Cardiac muscle cell (in vitro differentiated cells and primary cell): ENCODE measurements at regions not wholly inside any gene's neighbourhood (a gene's known extent, or its start where the extent isn't known, plus 50 kb on each side); places are given as distances from the start of the nearest gene placed in this dataset.

Source experiments
- DNase-seq, 2 donors: peaks; one replicate each; pipeline versions ENCODE4 v3.0.0 to v3.0.0-alpha.2; 2010 to 2017; ENCODE audit warnings: low read depth in 1 of 2, low spot score in 1 of 2
- H3K27ac ChIP-seq: fragments of 200-600 bp; sonication (generic); 2 replicates; pipeline ENCODE4 v1.5.1; 2016
- H3K27me3 ChIP-seq: fragments of 200-600 bp; sonication (generic); 2 replicates; pipeline ENCODE4 v1.6.0; 2016; ENCODE audit warnings: control low read depth
- H3K36me3 ChIP-seq: fragments of 200-600 bp; sonication (generic); 2 replicates; pipeline ENCODE4 v1.5.1; 2016; ENCODE audit warnings: control low read depth
- H3K4me1 ChIP-seq: fragments of 200-600 bp; sonication (generic); 2 replicates; pipeline ENCODE4 v1.8.1; 2017; ENCODE audit warnings: low read depth, mild to moderate bottlenecking, mixed run types
- H3K4me3 ChIP-seq: fragments of 200-600 bp; sonication (generic); 2 replicates; pipeline ENCODE4 v1.5.1; 2016; ENCODE audit warnings: mild to moderate bottlenecking
- H3K9me3 ChIP-seq: fragments of 200-600 bp; sonication (generic); 2 replicates; pipeline ENCODE4 v1.5.1; 2017; ENCODE audit warnings: low read depth, mild to moderate bottlenecking, control low read depth
- TF ChIP-seq, protein P1 (sequence below): IDR thresholded peaks from 2 replicates; pipeline ENCODE4 v1.5.1; 2012; ENCODE audit warnings: low read depth, mild to moderate bottlenecking, low read length

DNA sequence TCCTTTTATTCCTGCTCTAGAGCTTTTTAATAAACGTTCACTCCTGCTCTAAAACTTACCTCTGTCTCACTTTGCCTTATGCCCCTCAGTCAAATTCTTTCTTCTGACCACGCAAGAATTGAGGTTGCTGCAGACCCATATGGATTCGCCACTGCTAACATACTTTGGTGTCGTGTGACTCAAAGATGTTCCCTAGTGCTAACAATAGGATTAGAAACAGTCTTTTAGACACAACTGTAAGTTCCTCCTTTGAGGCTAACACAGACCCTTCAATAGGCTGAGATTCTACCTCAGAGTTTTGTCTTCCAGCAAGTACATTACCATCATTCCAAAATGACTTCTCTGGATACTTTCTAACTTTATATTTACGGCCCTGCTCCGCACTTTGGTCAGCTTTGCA, 149.5 kb upstream of the COX10 start:
- Histone ChIP-seq H3K27me3 (peaks cover 63% of the 10 kb centered on the region), H3K4me3 (no peak overlapping the region), H3K4me1 (no peaks in the 10 kb centered on the region), H3K9me3 (no peaks in the 10 kb centered on the region), H3K27ac (no peak overlapping the region), H3K36me3 (no peaks in the 10 kb centered on the region)
- no peak for DNase-seq
- TF ChIP-seq, protein P1, sequence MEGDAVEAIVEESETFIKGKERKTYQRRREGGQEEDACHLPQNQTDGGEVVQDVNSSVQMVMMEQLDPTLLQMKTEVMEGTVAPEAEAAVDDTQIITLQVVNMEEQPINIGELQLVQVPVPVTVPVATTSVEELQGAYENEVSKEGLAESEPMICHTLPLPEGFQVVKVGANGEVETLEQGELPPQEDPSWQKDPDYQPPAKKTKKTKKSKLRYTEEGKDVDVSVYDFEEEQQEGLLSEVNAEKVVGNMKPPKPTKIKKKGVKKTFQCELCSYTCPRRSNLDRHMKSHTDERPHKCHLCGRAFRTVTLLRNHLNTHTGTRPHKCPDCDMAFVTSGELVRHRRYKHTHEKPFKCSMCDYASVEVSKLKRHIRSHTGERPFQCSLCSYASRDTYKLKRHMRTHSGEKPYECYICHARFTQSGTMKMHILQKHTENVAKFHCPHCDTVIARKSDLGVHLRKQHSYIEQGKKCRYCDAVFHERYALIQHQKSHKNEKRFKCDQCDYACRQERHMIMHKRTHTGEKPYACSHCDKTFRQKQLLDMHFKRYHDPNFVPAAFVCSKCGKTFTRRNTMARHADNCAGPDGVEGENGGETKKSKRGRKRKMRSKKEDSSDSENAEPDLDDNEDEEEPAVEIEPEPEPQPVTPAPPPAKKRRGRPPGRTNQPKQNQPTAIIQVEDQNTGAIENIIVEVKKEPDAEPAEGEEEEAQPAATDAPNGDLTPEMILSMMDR: no peak

DNA sequence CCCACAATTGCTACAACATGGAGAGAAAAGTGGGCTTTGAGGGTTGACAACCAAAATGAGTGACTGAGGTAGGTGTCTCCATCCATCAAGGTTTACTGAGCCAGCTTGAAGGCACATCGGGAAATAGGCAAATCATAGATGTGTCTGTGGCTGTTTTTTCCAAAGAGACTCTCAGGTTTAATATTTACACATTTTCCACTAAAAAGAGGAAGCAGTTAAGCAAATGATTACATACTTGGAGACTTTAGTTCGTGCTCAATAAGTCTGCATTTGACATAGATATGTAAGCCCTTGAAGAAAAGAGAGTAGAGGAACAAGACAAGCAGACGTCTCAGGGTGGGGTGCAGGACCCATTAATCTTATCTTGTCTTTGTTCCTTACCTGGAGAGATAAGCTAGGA, 148.9 kb upstream of the COX10 start:
- Histone ChIP-seq H3K36me3 (no peaks in the 10 kb centered on the region), H3K27me3 (peaks cover 69% of the 10 kb centered on the region), H3K4me3 (no peak overlapping the region), H3K27ac (no peak overlapping the region), H3K4me1 (no peaks in the 10 kb centered on the region), H3K9me3 (no peaks in the 10 kb centered on the region)
- DNase-seq: no peak
- TF ChIP-seq, protein P1: no peak

DNA sequence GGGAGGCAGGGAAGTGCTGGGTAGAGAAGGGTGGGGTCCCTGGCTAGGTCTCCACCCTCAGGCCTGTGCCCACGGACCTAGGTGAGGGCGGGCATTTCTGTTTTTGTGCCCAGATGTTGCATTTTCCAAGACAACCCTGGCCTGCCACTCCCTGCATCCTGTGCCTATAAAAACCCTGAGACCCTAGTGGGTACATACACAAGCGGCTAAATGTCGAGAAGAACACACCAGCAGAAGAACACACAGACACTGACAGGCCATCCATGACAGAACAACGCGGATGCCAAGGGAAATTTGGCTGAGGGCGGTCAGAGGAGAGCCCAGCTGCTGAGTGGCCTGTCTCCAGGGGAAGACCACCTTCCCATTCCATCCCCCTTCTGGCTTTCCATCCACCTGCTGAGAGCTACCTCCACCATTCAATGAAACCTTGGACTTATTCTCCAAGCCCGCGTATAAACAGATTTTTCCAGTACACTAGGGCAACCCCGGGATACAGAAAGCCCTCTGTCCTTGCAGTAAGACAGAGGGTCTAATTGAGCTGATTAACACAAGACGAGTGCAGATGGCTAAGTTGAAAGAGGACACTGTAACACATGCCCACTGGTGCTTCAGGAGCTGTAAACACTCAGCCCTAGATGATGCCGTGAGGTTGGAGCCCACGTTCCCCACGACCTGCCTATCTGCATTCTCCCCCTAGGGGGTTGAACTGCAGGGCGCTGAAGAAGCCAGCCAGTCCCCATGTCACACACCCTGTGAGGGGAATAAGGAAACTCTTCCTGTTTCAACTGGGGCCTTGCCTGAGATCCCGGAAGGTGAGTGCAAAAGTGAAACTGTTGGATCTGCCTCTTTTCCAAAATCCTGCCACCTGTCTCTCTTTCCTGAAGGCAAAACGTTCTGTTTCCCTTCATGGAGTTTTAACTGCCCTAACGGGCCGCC, 147.2 kb upstream of the COX10 start:
- Histone ChIP-seq H3K9me3 (no peaks in the 10 kb centered on the region), H3K4me3 (no peak overlapping the region), H3K36me3 (no peaks in the 10 kb centered on the region), H3K27me3 (peaks cover 69% of the 10 kb centered on the region), H3K27ac (no peak overlapping the region), H3K4me1 (no peaks in the 10 kb centered on the region)
- TF ChIP-seq, protein P1: no peak
- no peak for DNase-seq

DNA sequence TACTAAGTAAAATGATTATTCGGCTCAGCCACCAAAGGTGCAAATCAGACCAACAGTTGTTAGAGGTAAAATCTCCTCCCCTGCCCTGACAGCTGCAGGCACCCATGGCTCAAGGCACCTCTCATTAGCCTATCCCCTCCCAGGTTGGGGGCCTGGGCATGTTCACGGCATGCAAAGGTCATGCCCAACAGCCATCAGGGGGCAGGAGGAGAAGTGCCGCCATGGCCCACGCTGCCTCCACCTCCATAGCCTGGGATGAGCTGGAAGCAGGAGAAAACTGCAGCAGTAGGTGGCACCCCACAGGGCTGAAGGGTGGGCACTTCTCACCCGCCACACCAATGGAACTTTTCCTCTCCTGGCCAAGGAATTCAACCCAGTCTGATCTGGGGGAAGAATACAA, 146.4 kb upstream of the COX10 start:
- TF ChIP-seq, protein P1: no peak

DNA sequence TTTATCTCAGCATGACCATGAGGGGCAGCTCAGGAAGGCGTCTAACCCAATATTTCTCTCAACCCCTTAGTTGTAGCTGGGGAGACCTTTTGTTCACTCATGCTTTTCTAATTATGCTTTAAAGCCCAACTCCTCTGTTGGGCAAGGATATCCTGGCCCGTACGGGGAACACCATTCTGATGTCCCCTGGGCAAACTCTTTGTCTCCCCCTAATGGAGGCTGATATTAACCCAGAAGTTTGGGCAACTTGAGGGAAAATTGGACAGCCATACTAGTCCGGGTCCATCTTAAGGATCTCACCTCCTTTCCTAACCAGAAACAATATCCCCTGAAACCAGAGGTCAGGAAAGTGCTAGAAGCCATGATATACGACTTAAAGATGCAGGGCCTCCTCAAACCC, 143.7 kb upstream of the COX10 start:
- TF ChIP-seq, protein P1: peak; percentile 3
- peaks cover 10% of the 10 kb centered on the region for H3K4me1 ChIP-seq
- H3K27ac ChIP-seq: no peak overlapping the region
- H3K9me3 ChIP-seq: no peaks in the 10 kb centered on the region
- peaks cover 45% of the 10 kb centered on the region for H3K27me3 ChIP-seq
- no peak overlapping the region for H3K4me3 ChIP-seq
- no peak for DNase-seq
- no peaks in the 10 kb centered on the region for H3K36me3 ChIP-seq

More for the DNA sequence above, 146.4 kb upstream of the COX10 start:
- Histone ChIP-seq H3K4me1 (peaks cover 7% of the 10 kb centered on the region), H3K27me3 (peaks cover 63% of the 10 kb centered on the region), H3K36me3 (no peaks in the 10 kb centered on the region), H3K9me3 (no peaks in the 10 kb centered on the region), H3K27ac (no peak overlapping the region), H3K4me3 (no peak overlapping the region)
- no peak for DNase-seq
